Nephron (organoid): ENCODE measurements at regions not wholly inside any gene's neighbourhood (a gene's known extent, or its start where the extent isn't known, plus 50 kb on each side); places are given as distances from the start of the nearest gene placed in this dataset.

ENCODE experiments used
- H3K27ac Mint-ChIP-seq, 3 experiments: 2 replicates each; pipeline ENCODE4 v1.8.0; 2020; ENCODE audit warnings: mixed read lengths in 3 of 3, mild to moderate bottlenecking in 2 of 3, moderate library complexity in 1 of 3
- H3K27me3 Mint-ChIP-seq: 2 replicates; pipeline ENCODE4 v1.8.0; 2021; ENCODE audit warnings: low read depth, mild to moderate bottlenecking, moderate library complexity, mixed read lengths
- H3K36me3 Mint-ChIP-seq: 2 replicates; pipeline ENCODE4 v1.8.0; 2020; ENCODE audit warnings: low read depth, mixed read lengths
- H3K4me1 Mint-ChIP-seq: 2 replicates; pipeline ENCODE4 v1.8.0; 2020; ENCODE audit warnings: mixed read lengths
- H3K4me3 Mint-ChIP-seq, 3 experiments: 2 replicates each; pipeline ENCODE4 v1.8.0; 2020; ENCODE audit warnings: mild to moderate bottlenecking in 3 of 3, mixed read lengths in 3 of 3, moderate library complexity in 2 of 3
- H3K9me3 Mint-ChIP-seq: 2 replicates; pipeline ENCODE4 v1.8.0; 2020; ENCODE audit warnings: mixed read lengths
- TF ChIP-seq, protein P1 (sequence below), 3 experiments: fragments of 200-600 bp; sonication (generic); IDR thresholded peaks; one replicate each; pipeline ENCODE4 v1.5.0; 2021; ENCODE audit warnings: antibody characterized with exemption in 3 of 3; ENCODE audit not compliant: unreplicated experiment in 3 of 3

DNA sequence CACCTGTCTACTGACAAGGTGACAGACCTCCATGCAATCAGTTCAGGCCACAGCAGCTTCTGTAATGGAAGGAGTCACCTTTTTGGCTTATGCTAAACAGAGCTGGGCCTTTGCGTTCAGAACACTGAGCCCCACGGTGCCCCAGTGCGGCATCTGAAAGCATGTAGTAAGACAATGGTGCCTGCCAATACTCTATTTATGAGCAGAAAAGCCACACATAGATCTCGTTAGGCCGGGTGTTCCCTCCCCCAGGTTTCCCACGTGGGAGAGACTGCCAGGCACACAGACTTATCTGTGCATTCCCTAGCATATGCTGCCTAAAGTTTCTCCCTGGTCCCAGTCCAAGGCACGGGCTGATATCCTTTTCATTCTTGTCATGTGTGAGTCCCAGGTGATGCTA, 150.9 kb downstream of the ACTR3 start:
- TF ChIP-seq, protein P1, sequence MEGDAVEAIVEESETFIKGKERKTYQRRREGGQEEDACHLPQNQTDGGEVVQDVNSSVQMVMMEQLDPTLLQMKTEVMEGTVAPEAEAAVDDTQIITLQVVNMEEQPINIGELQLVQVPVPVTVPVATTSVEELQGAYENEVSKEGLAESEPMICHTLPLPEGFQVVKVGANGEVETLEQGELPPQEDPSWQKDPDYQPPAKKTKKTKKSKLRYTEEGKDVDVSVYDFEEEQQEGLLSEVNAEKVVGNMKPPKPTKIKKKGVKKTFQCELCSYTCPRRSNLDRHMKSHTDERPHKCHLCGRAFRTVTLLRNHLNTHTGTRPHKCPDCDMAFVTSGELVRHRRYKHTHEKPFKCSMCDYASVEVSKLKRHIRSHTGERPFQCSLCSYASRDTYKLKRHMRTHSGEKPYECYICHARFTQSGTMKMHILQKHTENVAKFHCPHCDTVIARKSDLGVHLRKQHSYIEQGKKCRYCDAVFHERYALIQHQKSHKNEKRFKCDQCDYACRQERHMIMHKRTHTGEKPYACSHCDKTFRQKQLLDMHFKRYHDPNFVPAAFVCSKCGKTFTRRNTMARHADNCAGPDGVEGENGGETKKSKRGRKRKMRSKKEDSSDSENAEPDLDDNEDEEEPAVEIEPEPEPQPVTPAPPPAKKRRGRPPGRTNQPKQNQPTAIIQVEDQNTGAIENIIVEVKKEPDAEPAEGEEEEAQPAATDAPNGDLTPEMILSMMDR (IDR thresholded peaks at IDR 0.05; ENCODE audit: unreplicated experiment in 3 of 3), result no peak
- no peaks in the 10 kb centered on the region for H3K36me3 Mint-ChIP-seq
- no peaks in the 10 kb centered on the region for H3K4me1 Mint-ChIP-seq
- peaks cover 2% of the 10 kb centered on the region for H3K9me3 Mint-ChIP-seq
- no peak overlapping the region for H3K27ac Mint-ChIP-seq
- H3K27me3 Mint-ChIP-seq, result no peaks in the 10 kb centered on the region
- H3K4me3 Mint-ChIP-seq, result no peak overlapping the region

- no peaks in the 10 kb centered on the region for H3K9me3 Mint-ChIP-seq
- no peak overlapping the region for H3K27ac Mint-ChIP-seq
- H3K4me1 Mint-ChIP-seq, result no peaks in the 10 kb centered on the region
- TF ChIP-seq, protein P1 (IDR thresholded peaks at IDR 0.05; ENCODE audit: unreplicated experiment in 3 of 3), result no peak
- H3K4me3 Mint-ChIP-seq, result no peak overlapping the region
- no peaks in the 10 kb centered on the region for H3K36me3 Mint-ChIP-seq
- H3K27me3 Mint-ChIP-seq, result no peaks in the 10 kb centered on the region
These were observed 155.1 kb downstream of the ACTR3 start for GRCh38 chr2:114044985-114045384.

GRCh38 chr2:114046373-114046772, 156.5 kb downstream of the ACTR3 start:
- TF ChIP-seq, protein P1 (IDR thresholded peaks at IDR 0.05; ENCODE audit: unreplicated experiment in 3 of 3), result no peak
- H3K27ac Mint-ChIP-seq, result no peak overlapping the region
- H3K36me3 Mint-ChIP-seq, result no peaks in the 10 kb centered on the region
- H3K4me3 Mint-ChIP-seq, result no peak overlapping the region
- no peaks in the 10 kb centered on the region for H3K27me3 Mint-ChIP-seq
- H3K9me3 Mint-ChIP-seq, result no peaks in the 10 kb centered on the region
- H3K4me1 Mint-ChIP-seq, result no peaks in the 10 kb centered on the region

- Mint-ChIP-seq H3K4me3 (no peak overlapping the region), H3K27me3 (no peaks in the 10 kb centered on the region), H3K4me1 (no peaks in the 10 kb centered on the region), H3K27ac (no peak overlapping the region), H3K9me3 (no peaks in the 10 kb centered on the region), H3K36me3 (no peaks in the 10 kb centered on the region)
- TF ChIP-seq, protein P1 (IDR thresholded peaks at IDR 0.05; ENCODE audit: unreplicated experiment in 3 of 3), result no peak
These were observed 157.1 kb downstream of the ACTR3 start for GRCh38 chr2:114046866-114047435.

DNA sequence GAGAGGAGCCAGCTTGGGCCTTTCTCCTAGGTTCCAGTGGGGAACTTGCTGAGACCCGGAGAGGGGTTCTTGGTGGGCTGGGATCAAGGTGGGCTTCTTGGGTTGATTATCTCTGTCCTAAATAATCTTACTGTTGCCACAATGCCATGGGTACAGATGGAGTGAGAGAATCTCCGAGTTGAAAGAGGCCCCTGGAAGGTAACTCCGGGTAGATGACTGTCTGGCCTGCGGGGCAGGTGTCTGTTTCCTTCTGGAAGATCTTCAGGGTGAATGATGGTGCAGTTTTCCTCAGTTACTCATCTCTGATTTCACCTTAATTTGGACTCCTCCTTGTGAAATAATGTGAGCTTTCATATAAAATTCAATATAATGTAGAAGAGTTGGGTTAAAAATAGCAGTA, 159.4 kb downstream of the ACTR3 start:
- H3K9me3 Mint-ChIP-seq, result no peaks in the 10 kb centered on the region
- H3K4me1 Mint-ChIP-seq, result no peaks in the 10 kb centered on the region
- peaks cover 7% of the 10 kb centered on the region for H3K27me3 Mint-ChIP-seq
- no peaks in the 10 kb centered on the region for H3K36me3 Mint-ChIP-seq
- H3K4me3 Mint-ChIP-seq, result no peak overlapping the region
- TF ChIP-seq, protein P1 (IDR thresholded peaks at IDR 0.05; ENCODE audit: unreplicated experiment in 3 of 3), result no peak
- no peak overlapping the region for H3K27ac Mint-ChIP-seq

DNA sequence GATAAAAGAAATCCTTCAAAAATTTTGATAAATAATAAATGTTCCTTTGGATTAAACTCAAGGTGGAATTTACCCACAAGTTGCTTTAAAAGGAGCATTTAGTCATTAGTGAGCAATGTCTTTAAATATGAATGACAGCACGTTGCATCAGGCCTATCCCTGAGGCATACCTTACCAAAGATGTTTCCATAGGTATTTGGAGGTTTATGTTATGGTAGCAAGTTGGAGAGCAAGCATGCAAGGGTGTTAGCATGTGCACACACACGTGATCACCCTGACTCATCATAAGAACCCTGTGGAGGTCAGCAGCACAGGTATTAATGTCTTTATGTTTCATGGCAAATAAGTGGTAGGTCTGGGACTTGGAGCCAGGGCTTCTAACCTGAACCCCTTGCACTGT, 159.9 kb downstream of the ACTR3 start:
- peaks cover 7% of the 10 kb centered on the region for H3K27me3 Mint-ChIP-seq
- H3K4me3 Mint-ChIP-seq, result no peak overlapping the region
- H3K9me3 Mint-ChIP-seq, result no peaks in the 10 kb centered on the region
- no peak overlapping the region for H3K27ac Mint-ChIP-seq
- TF ChIP-seq, protein P1 (IDR thresholded peaks at IDR 0.05; ENCODE audit: unreplicated experiment in 3 of 3), result no peak
- no peaks in the 10 kb centered on the region for H3K4me1 Mint-ChIP-seq
- no peaks in the 10 kb centered on the region for H3K36me3 Mint-ChIP-seq
